Liver (tissue), 3 donors: ENCODE measurements at regions not wholly inside any gene's neighbourhood (a gene's known extent, or its start where the extent isn't known, plus 50 kb on each side); places are given as distances from the start of the nearest gene placed in this dataset.

Source experiments
- EGR1 ChIP-seq, 2 donors: IDR thresholded peaks; 2 replicates each; pipeline ENCODE4 v1.6.1; 2016 to 2018; ENCODE audit warnings: antibody characterized with exemption in 2 of 2, low read depth in 2 of 2
- GABPA ChIP-seq, 2 donors: IDR thresholded peaks in 1 of 2; conservative IDR thresholded peaks in 1 of 2; 2 replicates each; pipeline ENCODE4 v1.6.1; 2016; ENCODE audit warnings: antibody characterized with exemption in 2 of 2, mild to moderate bottlenecking in 1 of 2, moderate library complexity in 1 of 2
- HNF4G ChIP-seq: IDR thresholded peaks from 2 replicates; pipeline ENCODE4 v1.6.1; 2016; ENCODE audit warnings: antibody characterized with exemption
- JUND ChIP-seq, 2 donors: IDR thresholded peaks; 2 replicates each; pipeline ENCODE4 v1.6.1; 2016; ENCODE audit warnings: antibody characterized with exemption in 2 of 2
- NR2F2 ChIP-seq: IDR thresholded peaks from 2 replicates; pipeline ENCODE4 v1.6.1; 2016; ENCODE audit warnings: antibody characterized with exemption
- RAD21 ChIP-seq, 2 donors: IDR thresholded peaks; 2 replicates each; pipeline ENCODE4 v1.6.1; 2016; ENCODE audit warnings: antibody characterized with exemption in 2 of 2, mild to moderate bottlenecking in 2 of 2
- REST ChIP-seq: IDR thresholded peaks from 2 replicates; pipeline ENCODE4 v1.6.1; 2016; ENCODE audit warnings: antibody characterized with exemption, mild to moderate bottlenecking
- SP1 ChIP-seq: IDR thresholded peaks from 2 replicates; pipeline ENCODE4 v1.6.1; 2018; ENCODE audit warnings: antibody characterized with exemption, mild to moderate bottlenecking
- TAF1 ChIP-seq: conservative IDR thresholded peaks from 2 replicates; pipeline ENCODE4 v1.6.1; 2016; ENCODE audit warnings: antibody characterized with exemption, mild to moderate bottlenecking
- ZBTB33 ChIP-seq: IDR thresholded peaks from 2 replicates; pipeline ENCODE4 v1.6.1; 2016; ENCODE audit warnings: antibody characterized with exemption
- TF ChIP-seq, protein P1 (sequence below): fragments of 150-350 bp; IDR thresholded peaks from 2 replicates; pipeline ENCODE4 v1.5.1; 2017; ENCODE audit warnings: improper control_type of control experiment, low read depth, low read length; ENCODE audit not compliant: missing input control
- TF ChIP-seq, protein P2 (sequence below): IDR thresholded peaks from 2 replicates; pipeline ENCODE4 v1.6.1; 2016; ENCODE audit warnings: antibody characterized with exemption
- donor health status: healthy.
- donor health status: healthy.

DNA sequence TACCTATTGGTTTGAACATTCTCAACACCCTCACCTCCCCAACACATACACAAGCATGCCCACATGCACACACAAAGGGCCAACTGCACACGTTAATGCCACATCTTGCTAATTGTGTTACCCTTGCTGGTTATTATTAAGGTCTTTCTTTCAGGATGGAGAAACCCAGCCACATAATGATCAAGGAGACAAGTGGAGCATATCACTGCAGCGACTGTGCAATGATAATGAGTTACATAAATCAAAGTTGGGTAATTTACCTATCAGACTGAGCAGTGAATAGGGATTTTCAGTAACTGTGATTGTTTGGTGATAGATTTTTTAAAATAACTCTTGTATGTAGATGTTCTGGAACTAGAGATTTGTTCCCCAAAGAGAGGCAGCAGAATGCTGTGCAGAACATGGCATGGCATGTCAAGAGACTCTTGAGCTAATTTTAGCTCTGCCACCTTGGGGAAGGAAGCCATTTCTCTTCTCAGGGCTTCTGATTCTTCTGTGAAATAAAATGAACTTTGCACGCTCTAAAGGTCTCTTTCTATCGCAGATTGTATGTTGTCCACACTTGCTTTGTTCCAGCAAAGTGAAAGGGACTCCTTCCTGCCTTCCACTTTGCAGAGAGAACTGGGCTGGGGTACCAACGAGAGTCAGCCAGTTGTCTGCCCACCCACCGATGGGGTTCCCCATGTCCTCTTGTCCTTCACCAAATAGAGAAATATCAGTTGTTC lies 126.0 kb upstream of the CAMK1G start:
- TF ChIP-seq, protein P1, sequence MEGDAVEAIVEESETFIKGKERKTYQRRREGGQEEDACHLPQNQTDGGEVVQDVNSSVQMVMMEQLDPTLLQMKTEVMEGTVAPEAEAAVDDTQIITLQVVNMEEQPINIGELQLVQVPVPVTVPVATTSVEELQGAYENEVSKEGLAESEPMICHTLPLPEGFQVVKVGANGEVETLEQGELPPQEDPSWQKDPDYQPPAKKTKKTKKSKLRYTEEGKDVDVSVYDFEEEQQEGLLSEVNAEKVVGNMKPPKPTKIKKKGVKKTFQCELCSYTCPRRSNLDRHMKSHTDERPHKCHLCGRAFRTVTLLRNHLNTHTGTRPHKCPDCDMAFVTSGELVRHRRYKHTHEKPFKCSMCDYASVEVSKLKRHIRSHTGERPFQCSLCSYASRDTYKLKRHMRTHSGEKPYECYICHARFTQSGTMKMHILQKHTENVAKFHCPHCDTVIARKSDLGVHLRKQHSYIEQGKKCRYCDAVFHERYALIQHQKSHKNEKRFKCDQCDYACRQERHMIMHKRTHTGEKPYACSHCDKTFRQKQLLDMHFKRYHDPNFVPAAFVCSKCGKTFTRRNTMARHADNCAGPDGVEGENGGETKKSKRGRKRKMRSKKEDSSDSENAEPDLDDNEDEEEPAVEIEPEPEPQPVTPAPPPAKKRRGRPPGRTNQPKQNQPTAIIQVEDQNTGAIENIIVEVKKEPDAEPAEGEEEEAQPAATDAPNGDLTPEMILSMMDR, result no peak
- TF ChIP-seq TAF1 (no peak), HNF4G (no peak), GABPA (IDR thresholded peaks at IDR 0.05 in 1 of 2, conservative IDR thresholded peaks at IDR 0.05 in 1 of 2) (no peak), REST (no peak), RAD21 (IDR thresholded peaks at IDR 0.05) (no peak), NR2F2 (no peak), JUND (IDR thresholded peaks at IDR 0.05) (no peak), ZBTB33 (no peak), EGR1 (IDR thresholded peaks at IDR 0.05; ENCODE audit: low read depth in 2 of 2) (no peak), SP1 (no peak)
- TF ChIP-seq, protein P2, sequence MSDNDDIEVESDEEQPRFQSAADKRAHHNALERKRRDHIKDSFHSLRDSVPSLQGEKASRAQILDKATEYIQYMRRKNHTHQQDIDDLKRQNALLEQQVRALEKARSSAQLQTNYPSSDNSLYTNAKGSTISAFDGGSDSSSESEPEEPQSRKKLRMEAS, result no peak
